ENCODE measurements at regions not wholly inside any gene's neighbourhood (a gene's known extent, or its start where the extent isn't known, plus 50 kb on each side); places are given as distances from the start of the nearest gene placed in this dataset.

- TF ChIP-seq POLR2A (IDR thresholded peaks at IDR 0.05; ENCODE audit: low read depth, low read length) (no peak), TAF1 (IDR thresholded peaks at IDR 0.05; ENCODE audit: borderline replicate concordance, low read depth, low read length) (no peak), POLR2AphosphoS5 (IDR thresholded peaks at IDR 0.05; ENCODE audit: low read depth, low read length) (no peak)
Measured at GRCh38 chr4:30181512-30181911, 538.7 kb upstream of the PCDH7 start.
